Fibroblast of lung (primary cell): ENCODE measurements at regions not wholly inside any gene's neighbourhood (a gene's known extent, or its start where the extent isn't known, plus 50 kb on each side); places are given as distances from the start of the nearest gene placed in this dataset.
"Not testable (repeated sequence)": the region's sequence is repeated elsewhere in the genome, so short reads cannot be mapped to it uniquely, and the experiment has no call there.

ENCODE experiments used
- EZH2 ChIP-seq: IDR thresholded peaks from 2 replicates; pipeline ENCODE4 v1.5.1; 2012; ENCODE audit warnings: low read length, control low read depth, mild to moderate bottlenecking; ENCODE audit errors: missing control alignments
- TF ChIP-seq, protein P1 (sequence below), 2 donors: IDR thresholded peaks in 1 of 2; conservative IDR thresholded peaks in 1 of 2; 1 replicate in 1 of 2; 2 replicates in 1 of 2; pipeline ENCODE4 v1.5.1; 2011 to 2012; ENCODE audit warnings: low read length in 2 of 2, control low read depth in 1 of 2, inconsistent platforms in 1 of 2, low read depth in 1 of 2, mild to moderate bottlenecking in 1 of 2

DNA sequence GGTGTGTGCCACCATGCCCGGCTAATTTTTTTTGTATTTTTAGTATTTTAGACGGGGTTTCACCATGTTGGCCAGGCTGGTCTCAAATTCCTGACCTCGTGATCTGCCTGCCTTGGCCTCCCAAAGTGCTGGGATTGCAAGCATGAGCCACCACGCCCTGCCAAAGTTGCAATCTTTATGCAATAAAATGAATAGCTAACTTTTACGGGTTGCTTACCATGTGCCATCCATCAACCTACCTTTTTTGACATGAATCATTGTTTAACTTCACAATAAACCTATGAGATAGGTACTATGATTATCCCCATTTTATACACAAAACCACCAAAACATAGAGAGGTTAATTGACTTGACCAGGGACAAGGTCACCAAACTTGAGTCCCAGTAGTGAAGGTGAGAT lies 118.8 kb upstream of the HAND1 start:
- TF ChIP-seq, protein P1, sequence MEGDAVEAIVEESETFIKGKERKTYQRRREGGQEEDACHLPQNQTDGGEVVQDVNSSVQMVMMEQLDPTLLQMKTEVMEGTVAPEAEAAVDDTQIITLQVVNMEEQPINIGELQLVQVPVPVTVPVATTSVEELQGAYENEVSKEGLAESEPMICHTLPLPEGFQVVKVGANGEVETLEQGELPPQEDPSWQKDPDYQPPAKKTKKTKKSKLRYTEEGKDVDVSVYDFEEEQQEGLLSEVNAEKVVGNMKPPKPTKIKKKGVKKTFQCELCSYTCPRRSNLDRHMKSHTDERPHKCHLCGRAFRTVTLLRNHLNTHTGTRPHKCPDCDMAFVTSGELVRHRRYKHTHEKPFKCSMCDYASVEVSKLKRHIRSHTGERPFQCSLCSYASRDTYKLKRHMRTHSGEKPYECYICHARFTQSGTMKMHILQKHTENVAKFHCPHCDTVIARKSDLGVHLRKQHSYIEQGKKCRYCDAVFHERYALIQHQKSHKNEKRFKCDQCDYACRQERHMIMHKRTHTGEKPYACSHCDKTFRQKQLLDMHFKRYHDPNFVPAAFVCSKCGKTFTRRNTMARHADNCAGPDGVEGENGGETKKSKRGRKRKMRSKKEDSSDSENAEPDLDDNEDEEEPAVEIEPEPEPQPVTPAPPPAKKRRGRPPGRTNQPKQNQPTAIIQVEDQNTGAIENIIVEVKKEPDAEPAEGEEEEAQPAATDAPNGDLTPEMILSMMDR (conservative IDR thresholded peaks at IDR 0.05 in 1 of 2, IDR thresholded peaks at IDR 0.05 in 1 of 2; ENCODE audit: low read depth in 1 of 2, low read length in 2 of 2): not testable (repeated sequence)
- TF ChIP-seq EZH2: not testable (repeated sequence)
